Astrocyte (in vitro differentiated cells and primary cell): ENCODE measurements at regions not wholly inside any gene's neighbourhood (a gene's known extent, or its start where the extent isn't known, plus 50 kb on each side); places are given as distances from the start of the nearest gene placed in this dataset.

Source experiments
- EZH2 ChIP-seq: IDR thresholded peaks from 2 replicates; pipeline ENCODE4 v1.6.1; 2012; ENCODE audit warnings: mild to moderate bottlenecking, low read length, inconsistent platforms; ENCODE audit not compliant: insufficient read depth
- TF ChIP-seq, protein P1 (sequence below): IDR thresholded peaks from 2 replicates; pipeline ENCODE4 v1.5.1; 2011; ENCODE audit warnings: low read depth, mild to moderate bottlenecking, inconsistent platforms, low read length, moderate library complexity; ENCODE audit not compliant: insufficient read depth

DNA sequence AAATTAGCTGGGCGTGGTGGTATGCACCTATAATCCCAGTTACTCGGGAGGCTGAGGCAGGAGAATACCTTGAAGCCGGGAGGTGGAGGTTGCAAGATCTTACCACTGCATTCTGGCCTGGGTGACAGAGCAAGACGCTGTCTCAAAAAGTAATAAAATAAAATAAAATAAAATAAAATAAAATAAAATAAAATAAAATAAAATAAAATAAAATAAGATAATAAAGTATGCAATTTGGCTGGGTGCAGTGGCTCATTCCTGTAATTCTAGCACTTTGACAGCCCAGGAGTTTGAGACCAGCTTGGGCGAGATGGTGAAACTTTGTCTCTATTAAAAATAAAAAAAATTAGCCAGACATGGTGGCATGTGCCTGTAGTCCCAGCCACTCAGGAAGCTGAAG lies 85.6 kb upstream of the XPO1 start:
- TF ChIP-seq, protein P1, sequence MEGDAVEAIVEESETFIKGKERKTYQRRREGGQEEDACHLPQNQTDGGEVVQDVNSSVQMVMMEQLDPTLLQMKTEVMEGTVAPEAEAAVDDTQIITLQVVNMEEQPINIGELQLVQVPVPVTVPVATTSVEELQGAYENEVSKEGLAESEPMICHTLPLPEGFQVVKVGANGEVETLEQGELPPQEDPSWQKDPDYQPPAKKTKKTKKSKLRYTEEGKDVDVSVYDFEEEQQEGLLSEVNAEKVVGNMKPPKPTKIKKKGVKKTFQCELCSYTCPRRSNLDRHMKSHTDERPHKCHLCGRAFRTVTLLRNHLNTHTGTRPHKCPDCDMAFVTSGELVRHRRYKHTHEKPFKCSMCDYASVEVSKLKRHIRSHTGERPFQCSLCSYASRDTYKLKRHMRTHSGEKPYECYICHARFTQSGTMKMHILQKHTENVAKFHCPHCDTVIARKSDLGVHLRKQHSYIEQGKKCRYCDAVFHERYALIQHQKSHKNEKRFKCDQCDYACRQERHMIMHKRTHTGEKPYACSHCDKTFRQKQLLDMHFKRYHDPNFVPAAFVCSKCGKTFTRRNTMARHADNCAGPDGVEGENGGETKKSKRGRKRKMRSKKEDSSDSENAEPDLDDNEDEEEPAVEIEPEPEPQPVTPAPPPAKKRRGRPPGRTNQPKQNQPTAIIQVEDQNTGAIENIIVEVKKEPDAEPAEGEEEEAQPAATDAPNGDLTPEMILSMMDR: no peak
- TF ChIP-seq EZH2: no peak
